K562 (cell line): ENCODE measurements at regions not wholly inside any gene's neighbourhood (a gene's known extent, or its start where the extent isn't known, plus 50 kb on each side); places are given as distances from the start of the nearest gene placed in this dataset.

Source experiments
- ATAC-seq: fragments of 200-7000 bp; cut with Tn5 transposase; 3 replicates; pipeline ENCODE4 v1.9.1; 2020; ENCODE audit warnings: moderate library complexity
- BruUV-seq: library from RNA; stranded (reverse); fragments of 400-500 nt; replicated peaks from 2 replicates; lab custom pipeline; 2021; lab: Mats Ljungman, UMichigan
- CTCF ChIA-PET: fragments of 300-600 bp; formaldehyde crosslinking; extraction: SDS; loops from one replicate; lab custom pipeline; 2021; ENCODE audit warnings: low intra/inter-chr PET ratio; lab: Yijun Ruan, JAX
- POLR2A ChIA-PET: fragments of 300-600, 350-650 bp; sonication (Branson Sonifier 250); formaldehyde crosslinking; extraction: SDS; loops from one replicate; lab custom pipeline; 2021; ENCODE audit warnings: antibody characterized with exemption, inconsistent platforms; lab: Yijun Ruan, JAX
- DNase-seq, 4 experiments: peaks; one replicate each; pipeline versions ENCODE4 v3.0.0 to v3.0.0-alpha.2; 2011 to 2018; ENCODE audit warnings: low spot score in 3 of 4, mixed read lengths in 3 of 4; ENCODE audit errors: extremely low read depth in 1 of 4
- FAIRE-seq: peaks from 2 replicates; lab custom pipeline; 2011; peaks lifted over from hg19 to GRCh38; lab: Jason Lieb, UNC
- H2AFZ ChIP-seq: 2 replicates; pipeline ENCODE4 v1.6.0; 2011; ENCODE audit warnings: low read depth, low read length, control low read depth, inconsistent platforms
- H3K27ac ChIP-seq: fragments of 200-600 bp; 3 replicates; pipeline ENCODE4 v1.8.0; 2011; ENCODE audit warnings: low read depth, mild to moderate bottlenecking, control low read depth, inconsistent platforms, low read length, moderate library complexity, mixed read lengths; ENCODE audit errors: extremely low read depth
- H3K27me3 ChIP-seq, 2 experiments: fragments of 300-600 bp in 1 of 2; 2 replicates in 1 of 2; 3 replicates in 1 of 2; pipeline versions ENCODE4 v1.6.0 to v1.8.0; 2011; ENCODE audit warnings: inconsistent platforms in 2 of 2, low read length in 2 of 2, mild to moderate bottlenecking in 1 of 2, mixed read lengths in 1 of 2, moderate library complexity in 1 of 2; ENCODE audit not compliant: control insufficient read depth in 2 of 2, insufficient read depth in 2 of 2
- H3K36me3 ChIP-seq: fragments of 300-600 bp; 3 replicates; pipeline ENCODE4 v1.8.0; 2011; ENCODE audit warnings: mild to moderate bottlenecking, low read length, inconsistent platforms; ENCODE audit not compliant: control insufficient read depth, insufficient read depth
- H3K4me1 ChIP-seq, 2 experiments: fragments of 200-600 bp in 1 of 2; replicated peaks in 1 of 2; 2 replicates in 1 of 2; 3 replicates in 1 of 2; pipeline versions ENCODE4 v1.5.1 to v1.8.0; 2011; ENCODE audit warnings: inconsistent platforms in 2 of 2, low read length in 2 of 2, mild to moderate bottlenecking in 1 of 2, mixed read lengths in 1 of 2, moderate library complexity in 1 of 2; ENCODE audit not compliant: control insufficient read depth in 2 of 2, insufficient read depth in 2 of 2
- H3K4me2 ChIP-seq: 2 replicates; pipeline ENCODE4 v1.6.1; 2011; ENCODE audit warnings: low read length, control low read depth, inconsistent platforms, mixed read lengths; ENCODE audit not compliant: insufficient read depth
- H3K4me3 ChIP-seq: fragments of 200-600 bp; sonication (generic), shearing (Covaris generic); 2 replicates; pipeline ENCODE4 v1.5.1; 2016; ENCODE audit warnings: control low read depth, inconsistent platforms
- H3K79me2 ChIP-seq: fragments of 200-600 bp; 3 replicates; pipeline ENCODE4 v1.8.0; 2011; ENCODE audit warnings: low read length, inconsistent platforms; ENCODE audit not compliant: control insufficient read depth, insufficient read depth
- H3K9ac ChIP-seq, 2 experiments: 2 replicates each; pipeline versions ENCODE4 v1.6.0 to v1.6.1; 2011; ENCODE audit warnings: low read depth in 2 of 2, low read length in 2 of 2, control low read depth in 1 of 2, inconsistent platforms in 1 of 2, mild to moderate bottlenecking in 1 of 2, mixed read lengths in 1 of 2; ENCODE audit not compliant: insufficient read depth in 1 of 2
- H3K9me1 ChIP-seq: one replicate; pipeline ENCODE4 v1.6.0; 2011; ENCODE audit warnings: inconsistent platforms, mild to moderate bottlenecking, low read length, moderate library complexity; ENCODE audit not compliant: control insufficient read depth, insufficient read depth
- H3K9me3 ChIP-seq: replicated peaks from 2 replicates; pipeline ENCODE4 v1.5.1; 2011; ENCODE audit warnings: low read depth, low read length, inconsistent platforms; ENCODE audit not compliant: control insufficient read depth, insufficient read depth
- H4K20me1 ChIP-seq: replicated peaks from 2 replicates; pipeline ENCODE4 v1.6.1; 2011; ENCODE audit warnings: low read length, inconsistent platforms, mixed read lengths; ENCODE audit not compliant: control insufficient read depth, insufficient read depth
- GABPB1 ChIP-seq: sonication (generic); formaldehyde crosslinking; IDR thresholded peaks from 2 replicates; pipeline ENCODE4 v1.8.0; 2022; ENCODE audit warnings: mild to moderate bottlenecking, missing genetic modification reagents
- HDAC2 ChIP-seq: fragments of 450-650 bp; IDR thresholded peaks from 2 replicates; pipeline ENCODE4 v1.6.1; 2016; ENCODE audit warnings: mild to moderate bottlenecking
- NKRF ChIP-seq: fragments of 450-650 bp; IDR thresholded peaks from 2 replicates; pipeline ENCODE4 v1.6.1; 2016; ENCODE audit warnings: borderline replicate concordance
- SP2 ChIP-seq: IDR thresholded peaks from 2 replicates; pipeline ENCODE4 v1.6.1; 2011; ENCODE audit warnings: mild to moderate bottlenecking, low read depth, low read length, moderate library complexity; ENCODE audit not compliant: poor library complexity, severe bottlenecking; ENCODE audit errors: extremely low read depth
- TCFL5 ChIP-seq: fragments of 250-450 bp; sonication (Bioruptor Pico); conservative IDR thresholded peaks from 2 replicates; pipeline ENCODE4 v1.6.1; 2021; ENCODE audit warnings: mild to moderate bottlenecking, moderate library complexity, matching md5 sums
- ZBTB40 ChIP-seq, 2 experiments: fragments of 450-650 bp in 1 of 2; sonication (generic) in 1 of 2; formaldehyde crosslinking in 1 of 2; IDR thresholded peaks; 2 replicates each; pipeline versions ENCODE4 v1.7.1 to v1.9.0; 2016 to 2022; ENCODE audit warnings: inconsistent platforms in 1 of 2, mild to moderate bottlenecking in 1 of 2, missing genetic modification reagents in 1 of 2
- ZC3H4 ChIP-seq: sonication (generic); formaldehyde crosslinking; IDR thresholded peaks from 2 replicates; pipeline ENCODE4 v1.9.0; 2021; ENCODE audit warnings: missing genetic modification reagents, borderline replicate concordance
- ZFPM2 ChIP-seq: fragments of 250-450 bp; sonication (Bioruptor Pico); IDR thresholded peaks from 2 replicates; pipeline ENCODE4 v1.5.1; 2022; ENCODE audit warnings: mild to moderate bottlenecking
- ZNF239 ChIP-seq: fragments of 250-450 bp; sonication (Bioruptor Pico); IDR thresholded peaks from 2 replicates; pipeline ENCODE4 v1.4.0; 2020; ENCODE audit warnings: mild to moderate bottlenecking
- WGBS: fragments of 100-300 bp; shearing (Covaris generic); methylation state at CpG from one replicate; pipeline ENCODE4 v1.1.6; 2016; ENCODE audit warnings: low coverage, mixed read lengths; ENCODE audit not compliant: insufficient coverage; ENCODE audit errors: missing lambda C conversion rate; 5-methylcytosine and 5-hydroxymethylcytosine counted together
- in situ Hi-C: fragments of 300-500 bp; cut with MboI; formaldehyde crosslinking; loops from 4 replicates; pipeline ENCODE4 v1.15.0; 2018; ENCODE audit warnings: inconsistent platforms, mixed read lengths
- intact Hi-C: fragments of 100-400 bp; cut with micrococcal nuclease; formaldehyde crosslinking; loops from 2 replicates; pipeline ENCODE4 v1.14.2; 2022

- H3K4me3 ChIP-seq = no peak overlapping the region
- H3K9ac ChIP-seq = no peak overlapping the region
- FAIRE-seq (no peak), ATAC-seq (no peak), DNase-seq (no peak)
- no TSS peak for BruUV-seq
- WGBS = under 1% methylated on average over 17 of the region's 17 CpGs
- POLR2A ChIA-PET = interaction anchor here (0.7 kb wide), 1 partner anchor 38 kb away, joined by 3 read pairs; no protein-coding TSS in a partner anchor
- no peaks in the 10 kb centered on the region for H3K9me1 ChIP-seq
- peaks cover 15 to 73% of the 10 kb centered on the region in 2 experiments for H3K27me3 ChIP-seq
- no peaks in the 10 kb centered on the region for H3K9me3 ChIP-seq
- H3K36me3 ChIP-seq = no peaks in the 10 kb centered on the region
- peaks cover 7% of the 10 kb centered on the region for H4K20me1 ChIP-seq
- no peak overlapping the region for H2AFZ ChIP-seq
- intact Hi-C loops = no loop called here
- H3K4me2 ChIP-seq = no peak overlapping the region
- CTCF ChIA-PET = no interaction called here
- H3K27ac ChIP-seq = no peak overlapping the region
- in situ Hi-C loops = no loop called here
- H3K79me2 ChIP-seq = no peaks in the 10 kb centered on the region
- no peak for TF ChIP-seq ZFPM2 (CRISPR knock-in tag)
- TF ChIP-seq HDAC2 = no peak
- no peak for TF ChIP-seq ZC3H4 (CRISPR knock-in tag)
- TF ChIP-seq TCFL5 (CRISPR knock-in tag) = no peak
- no peak for TF ChIP-seq ZBTB40 (IDR thresholded peaks at IDR 0.05)
- no peak for TF ChIP-seq ZBTB40 (CRISPR knock-in tag; IDR thresholded peaks at IDR 0.05)
- TF ChIP-seq ZNF239 (CRISPR knock-in tag) = no peak
- TF ChIP-seq NKRF = no peak
- TF ChIP-seq GABPB1 (CRISPR knock-in tag) = no peak
- TF ChIP-seq SP2 = no peak
- no peaks in the 10 kb centered on the region for H3K4me1 ChIP-seq
Measured at GRCh38 chr12:111202237-111202915, 166.5 kb downstream of the PHETA1 start.
